HepG2 (cell line): ENCODE measurements at regions not wholly inside any gene's neighbourhood (a gene's known extent, or its start where the extent isn't known, plus 50 kb on each side); places are given as distances from the start of the nearest gene placed in this dataset.
"Not testable (repeated sequence)": the region's sequence is repeated elsewhere in the genome, so short reads cannot be mapped to it uniquely, and the experiment has no call there.

Experiments used
- ATAC-seq: fragments of 200-7000 bp; cut with Tn5 transposase; 3 replicates; pipeline ENCODE4 v1.9.1; 2020; ENCODE audit warnings: mild to moderate bottlenecking, moderate library complexity
- BruUV-seq: library from RNA; stranded (reverse); fragments of 400-500 nt; replicated peaks from 2 replicates; lab custom pipeline; 2021; lab: Mats Ljungman, UMichigan
- CTCF ChIA-PET: fragments of 300-600 bp; formaldehyde crosslinking; extraction: SDS; loops from one replicate; lab custom pipeline; 2021; ENCODE audit warnings: low total read pairs, inconsistent platforms, low intra/inter-chr PET ratio; lab: Yijun Ruan, JAX
- POLR2A ChIA-PET: fragments of 350-600 bp; sonication (Branson Sonifier 250); formaldehyde crosslinking; loops from one replicate; lab custom pipeline; 2020; ENCODE audit warnings: antibody characterized with exemption, inconsistent platforms; lab: Yijun Ruan, JAX
- DNase-seq: peaks from one replicate; pipeline ENCODE4 v3.0.0-alpha.2; 2015; ENCODE audit warnings: low spot score
- FAIRE-seq: peaks from 3 replicates; lab custom pipeline; 2011; peaks lifted over from hg19 to GRCh38; lab: Jason Lieb, UNC
- H2AFZ ChIP-seq: one replicate; pipeline ENCODE4 v1.6.1; 2011; ENCODE audit warnings: low read length, inconsistent platforms
- H3K27ac ChIP-seq: fragments of 300-600 bp; 3 replicates; pipeline ENCODE4 v1.8.0; 2011; ENCODE audit warnings: mixed run types, mild to moderate bottlenecking, mixed read lengths, low read length, inconsistent platforms; ENCODE audit not compliant: insufficient read depth; ENCODE audit errors: extremely low read length
- H3K27me3 ChIP-seq, 2 experiments: fragments of 200-600 bp in 1 of 2; 2 replicates in 1 of 2; 3 replicates in 1 of 2; pipeline versions ENCODE4 v1.6.0 to v1.8.0; 2011; ENCODE audit warnings: low read length in 2 of 2, mild to moderate bottlenecking in 2 of 2, moderate library complexity in 2 of 2, inconsistent platforms in 1 of 2; ENCODE audit not compliant: insufficient read depth in 2 of 2, control insufficient read depth in 1 of 2
- H3K36me3 ChIP-seq, 2 experiments: fragments of 200-600 bp in 1 of 2; replicated peaks in 1 of 2; 2 replicates in 1 of 2; 3 replicates in 1 of 2; pipeline versions ENCODE4 v1.5.1 to v1.8.0; 2011; ENCODE audit warnings: low read length in 2 of 2, inconsistent platforms in 1 of 2; ENCODE audit not compliant: insufficient read depth in 2 of 2, control insufficient read depth in 1 of 2
- H3K4me1 ChIP-seq: 2 replicates; pipeline ENCODE4 v1.5.1; 2012; ENCODE audit warnings: low read length, inconsistent platforms; ENCODE audit not compliant: insufficient read depth
- H3K4me2 ChIP-seq: 2 replicates; pipeline ENCODE4 v1.6.0; 2011; ENCODE audit warnings: low read depth, low read length, inconsistent platforms
- H3K4me3 ChIP-seq, 3 experiments: fragments of 200-600 bp in 1 of 3; sonication (generic), shearing (Covaris generic) in 1 of 3; replicated peaks in 1 of 3; 2 replicates each; pipeline ENCODE4 v1.5.1; 2011 to 2016; ENCODE audit warnings: low read length in 3 of 3, inconsistent platforms in 2 of 3, low read depth in 2 of 3, mild to moderate bottlenecking in 2 of 3, control low read depth in 1 of 3, mixed read lengths in 1 of 3; ENCODE audit not compliant: insufficient read depth in 1 of 3
- H3K79me2 ChIP-seq: one replicate; pipeline ENCODE4 v1.6.1; 2011; ENCODE audit warnings: low read length, inconsistent platforms; ENCODE audit not compliant: insufficient read depth
- H3K9ac ChIP-seq: 2 replicates; pipeline ENCODE4 v1.6.0; 2011; ENCODE audit warnings: mild to moderate bottlenecking, low read depth, low read length, inconsistent platforms; ENCODE audit not compliant: insufficient read depth
- H3K9me3 ChIP-seq: 2 replicates; pipeline ENCODE4 v1.5.1; 2012; ENCODE audit warnings: mild to moderate bottlenecking, low read length
- H4K20me1 ChIP-seq: 2 replicates; pipeline ENCODE4 v1.6.0; 2011; ENCODE audit warnings: inconsistent platforms, mild to moderate bottlenecking, low read length, moderate library complexity; ENCODE audit not compliant: insufficient read depth
- GLI4 ChIP-seq: sonication (generic); formaldehyde crosslinking; IDR thresholded peaks from 2 replicates; pipeline ENCODE4 v1.5.1; 2020; ENCODE audit warnings: missing genetic modification reagents, mild to moderate bottlenecking, moderate library complexity, borderline replicate concordance
- ISX ChIP-seq: sonication (generic); formaldehyde crosslinking; conservative IDR thresholded peaks from 2 replicates; pipeline ENCODE4 v1.5.0; 2020; ENCODE audit warnings: missing genetic modification reagents
- SATB2 ChIP-seq: sonication (generic); formaldehyde crosslinking; IDR thresholded peaks from 2 replicates; pipeline ENCODE4 v1.5.0; 2020; ENCODE audit warnings: missing genetic modification reagents
- TEAD3 ChIP-seq: optimal IDR thresholded peaks from 2 replicates; pipeline ENCODE3; 2016; ENCODE audit warnings: borderline replicate concordance
- THAP8 ChIP-seq: sonication (generic); formaldehyde crosslinking; IDR thresholded peaks from 2 replicates; pipeline ENCODE4 v1.5.1; 2020; ENCODE audit warnings: missing genetic modification reagents, mild to moderate bottlenecking, borderline replicate concordance
- U2AF2 ChIP-seq: fragments of 200-400 bp; formaldehyde crosslinking; IDR thresholded peaks from 2 replicates; pipeline ENCODE4 v1.6.1; 2017; ENCODE audit warnings: low read depth, mild to moderate bottlenecking, low read length
- ZNF18 ChIP-seq: sonication (generic); formaldehyde crosslinking; IDR thresholded peaks from 2 replicates; pipeline ENCODE4 v1.8.0; 2022; ENCODE audit warnings: mild to moderate bottlenecking, missing genetic modification reagents; ENCODE audit not compliant: insufficient replicate concordance
- ZNF280B ChIP-seq: sonication (generic); formaldehyde crosslinking; IDR thresholded peaks from 2 replicates; pipeline ENCODE4 v1.5.0; 2020; ENCODE audit warnings: missing genetic modification reagents, mild to moderate bottlenecking, borderline replicate concordance
- WGBS: methylation state at CpG from one replicate; pipeline ENCODE4 v1.1.6; 2017; ENCODE audit warnings: low lambda C conversion rate; 5-methylcytosine and 5-hydroxymethylcytosine counted together
- in situ Hi-C: cut with HindIII; loops from 2 replicates; pipeline ENCODE4 v1.10.0; 2017; ENCODE audit warnings: low pct_unique_long_range_greater_than_20kb; ENCODE audit not compliant: extremely low pct_ligation_motif_present
- intact Hi-C: fragments of 100-400 bp; cut with micrococcal nuclease; formaldehyde crosslinking; loops from one replicate; pipeline ENCODE4 v1.10.0; 2022; ENCODE audit not compliant: unreplicated experiment

GRCh38 chr21:38088916-38089762 lies 167.7 kb upstream of the KCNJ15 start (continued):
- no peak for TF ChIP-seq ZNF280B
- TF ChIP-seq TEAD3: no peak
- no peak for TF ChIP-seq ZNF18 (CRISPR knock-in tag)
- no peak for TF ChIP-seq GLI4 (CRISPR knock-in tag)

GRCh38 chr21:38089763-38090046 lies 167.1 kb upstream of the KCNJ15 start:
- Histone ChIP-seq H3K9ac (no peak overlapping the region), H3K36me3 (no peaks in the 10 kb centered on the region), H3K79me2 (no peaks in the 10 kb centered on the region), H3K9me3 (0 out of 2 replicates have a peak, but pooled peaks cover 7% of the 10 kb centered on the region), H3K4me3 (no peak overlapping the region), H3K4me2 (no peak overlapping the region), H2AFZ (no peak overlapping the region), H4K20me1 (no peaks in the 10 kb centered on the region), H3K4me1 (no peaks in the 10 kb centered on the region), H3K27ac (no peak overlapping the region), H3K27me3 (no peaks in the 10 kb centered on the region)
- no peak for DNase-seq
- TF ChIP-seq ISX (CRISPR knock-in tag): no peak
- TF ChIP-seq THAP8 (CRISPR knock-in tag): no peak
- no peak for TF ChIP-seq SATB2 (CRISPR knock-in tag)
- TF ChIP-seq U2AF2: no peak
- ChIA-PET POLR2A (no interaction called here), CTCF (no interaction called here)
- WGBS: 31% methylated on average over 6 of the region's 6 CpGs
- intact Hi-C loops: no loop called here
- no peak for ATAC-seq
- in situ Hi-C loops: no loop called here
- BruUV-seq: no TSS peak
- FAIRE-seq: no peak

- CTCF ChIA-PET, H3K9ac ChIP-seq, H3K27ac ChIP-seq, H3K4me3 ChIP-seq, H3K9me3 ChIP-seq, H3K27me3 ChIP-seq, ATAC-seq, DNase-seq, H3K4me2 ChIP-seq, FAIRE-seq, in situ Hi-C loops, H3K4me1 ChIP-seq, H4K20me1 ChIP-seq, POLR2A ChIA-PET, intact Hi-C loops, BruUV-seq, H3K36me3 ChIP-seq, H2AFZ ChIP-seq, H3K79me2 ChIP-seq: not testable (repeated sequence)
- 7% methylated on average over 1 of the region's 2 CpGs for WGBS
Measured at GRCh38 chr21:38091061-38091460, 165.7 kb upstream of the KCNJ15 start.
